ENCODE measurements at regions not wholly inside any gene's neighbourhood (a gene's known extent, or its start where the extent isn't known, plus 50 kb on each side); places are given as distances from the start of the nearest gene placed in this dataset.

- ATAC-seq (no peak), DNase-seq (peak in 1 of 5 donors; percentile 54)
- TF ChIP-seq POLR2A (IDR thresholded peaks at IDR 0.05) (no peak), CTCF (IDR thresholded peaks at IDR 0.05) (no peak)
- intact Hi-C loops (cut with DNase I): loop anchor here in 4 of 10 donors (10.0 kb wide), 3 partner anchors 1652 to 1702 kb away; no protein-coding TSS in a partner anchor
- Histone ChIP-seq H3K27ac (no peak overlapping the region), H3K4me3 (no peak overlapping the region), H3K36me3 (no peaks in the 10 kb centered on the region), H3K9me3 (no peaks in the 10 kb centered on the region), H3K27me3 (peaks cover 0 to 67% (median 19%) of the 10 kb centered on the region in 9 donors), H3K4me1 (peaks cover 0 to 3% (median 0%) of the 10 kb centered on the region in 12 donors)
- 34 to 88% (median 80%) methylated on average over 23 to 28 of the region's 30 CpGs for WGBS, 4 donors
These were observed 1330.6 kb downstream of the BRD1 start for GRCh38 chr22:48496987-48497650.

- peak in 2 of 5 donors; percentile 13 to 39 for DNase-seq
- no peak for TF ChIP-seq POLR2A (IDR thresholded peaks at IDR 0.05)
- no peak for TF ChIP-seq CTCF (IDR thresholded peaks at IDR 0.05)
- intact Hi-C loops (cut with DNase I): loop anchor here in 4 of 10 donors (10.0 kb wide), 3 partner anchors 1652 to 1702 kb away; no protein-coding TSS in a partner anchor
These were observed 1331.3 kb downstream of the BRD1 start for GRCh38 chr22:48496226-48496845.

GRCh38 chr22:48495751-48496080 lies 1332.0 kb downstream of the BRD1 start:
- no peak overlapping the region for H3K4me3 ChIP-seq
- peaks cover 6 to 73% (median 29%) of the 10 kb centered on the region in 9 donors for H3K27me3 ChIP-seq
- WGBS, 4 donors: 82 to 90% (median 87%) methylated on average over 7 to 8 of the region's 8 CpGs
- peaks cover 0 to 4% (median 0%) of the 10 kb centered on the region in 12 donors for H3K4me1 ChIP-seq
- H3K9me3 ChIP-seq: no peaks in the 10 kb centered on the region
- TF ChIP-seq POLR2A (IDR thresholded peaks at IDR 0.05): no peak
- no peak for TF ChIP-seq CTCF (IDR thresholded peaks at IDR 0.05)
- H3K36me3 ChIP-seq: no peaks in the 10 kb centered on the region
- intact Hi-C loops (cut with DNase I): loop anchor here in 4 of 10 donors (10.0 kb wide), 3 partner anchors 1651 to 1701 kb away; no protein-coding TSS in a partner anchor
- DNase-seq (no peak), ATAC-seq (no peak)
- no peak overlapping the region for H3K27ac ChIP-seq

More at GRCh38 chr22:48496226-48496845, 1331.3 kb downstream of the BRD1 start:
- Histone ChIP-seq H3K36me3 (no peaks in the 10 kb centered on the region), H3K27me3 (peaks cover 2 to 72% (median 23%) of the 10 kb centered on the region in 9 donors), H3K4me3 (no peak overlapping the region), H3K9me3 (no peaks in the 10 kb centered on the region), H3K4me1 (peaks cover 0 to 3% (median 0%) of the 10 kb centered on the region in 12 donors), H3K27ac (no peak overlapping the region)
- ATAC-seq: peak in 1 of 4 donors; percentile 11
- WGBS, 4 donors: 74 to 80% (median 78%) methylated on average over 16 of the region's 16 CpGs

Data from heart left ventricle (tissue), 16 donors.